Ammon's horn (tissue), 1 donor: ENCODE measurements at regions not wholly inside any gene's neighbourhood (a gene's known extent, or its start where the extent isn't known, plus 50 kb on each side); places are given as distances from the start of the nearest gene placed in this dataset.
"Not testable (repeated sequence)": the region's sequence is repeated elsewhere in the genome, so short reads cannot be mapped to it uniquely, and the experiment has no call there.

ENCODE experiments used
- DNase-seq: peaks from one replicate; pipeline ENCODE4 v3.0.0-alpha.2; 2016; ENCODE audit warnings: low spot score

DNA sequence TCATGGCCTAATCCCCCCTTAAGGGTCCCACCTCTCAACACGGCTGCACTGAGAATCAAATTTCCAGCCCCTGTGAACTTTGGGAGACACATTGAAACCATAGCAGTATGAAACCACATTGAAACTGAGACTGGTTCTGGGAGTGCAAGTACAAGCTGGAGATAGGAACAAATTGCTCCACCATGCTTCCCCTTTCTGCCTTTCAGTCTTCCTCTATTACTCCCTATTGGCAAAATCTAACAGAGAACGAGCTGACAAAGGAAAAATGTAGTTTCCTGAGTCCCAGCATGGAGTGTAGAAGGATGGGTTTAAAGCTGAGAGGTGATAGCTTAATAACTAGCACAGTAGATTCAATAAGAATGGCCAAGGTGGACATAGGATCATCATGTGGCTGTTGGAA, 161.7 kb upstream of the RPL34 start:
- DNase-seq: no peak

DNA sequence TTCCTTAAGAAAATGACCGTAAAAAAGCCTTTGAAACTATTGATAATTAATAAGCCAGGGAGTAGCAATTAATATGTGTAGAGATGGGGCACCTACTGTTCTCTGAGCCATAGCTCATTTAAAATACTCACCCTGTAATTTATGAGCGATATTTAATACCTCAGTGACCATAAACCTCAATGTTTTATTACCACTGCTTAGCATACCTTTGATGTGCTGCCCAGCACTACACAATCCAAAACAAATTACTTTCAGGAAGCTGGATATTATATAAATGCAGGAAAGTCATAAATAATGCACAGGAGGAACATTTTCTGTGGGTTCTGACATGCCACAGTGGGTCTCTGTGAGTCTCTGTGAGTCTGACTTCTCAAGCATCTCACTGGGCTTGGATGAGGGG, 166.1 kb upstream of the RPL34 start:
- DNase-seq: no peak

DNA sequence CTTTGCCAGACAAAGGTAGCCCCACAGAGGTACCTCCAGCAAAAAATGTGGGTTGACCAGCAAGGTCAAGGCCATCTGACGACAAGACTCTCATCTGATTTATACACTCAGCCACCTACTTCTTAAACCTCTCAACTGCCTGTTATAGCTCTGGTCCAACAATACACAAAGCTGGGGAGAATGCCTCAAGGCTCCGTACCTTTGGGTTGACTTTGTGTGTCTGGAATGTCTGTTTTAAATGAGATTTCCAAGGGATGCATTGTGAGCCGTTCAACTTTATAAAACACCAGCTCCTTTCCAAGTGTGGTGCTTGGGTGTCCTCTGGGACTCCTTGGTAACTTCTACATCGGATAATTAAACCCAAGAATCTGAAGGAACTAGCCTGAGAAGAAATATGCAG, 167.0 kb upstream of the RPL34 start:
- DNase-seq: no peak

DNA sequence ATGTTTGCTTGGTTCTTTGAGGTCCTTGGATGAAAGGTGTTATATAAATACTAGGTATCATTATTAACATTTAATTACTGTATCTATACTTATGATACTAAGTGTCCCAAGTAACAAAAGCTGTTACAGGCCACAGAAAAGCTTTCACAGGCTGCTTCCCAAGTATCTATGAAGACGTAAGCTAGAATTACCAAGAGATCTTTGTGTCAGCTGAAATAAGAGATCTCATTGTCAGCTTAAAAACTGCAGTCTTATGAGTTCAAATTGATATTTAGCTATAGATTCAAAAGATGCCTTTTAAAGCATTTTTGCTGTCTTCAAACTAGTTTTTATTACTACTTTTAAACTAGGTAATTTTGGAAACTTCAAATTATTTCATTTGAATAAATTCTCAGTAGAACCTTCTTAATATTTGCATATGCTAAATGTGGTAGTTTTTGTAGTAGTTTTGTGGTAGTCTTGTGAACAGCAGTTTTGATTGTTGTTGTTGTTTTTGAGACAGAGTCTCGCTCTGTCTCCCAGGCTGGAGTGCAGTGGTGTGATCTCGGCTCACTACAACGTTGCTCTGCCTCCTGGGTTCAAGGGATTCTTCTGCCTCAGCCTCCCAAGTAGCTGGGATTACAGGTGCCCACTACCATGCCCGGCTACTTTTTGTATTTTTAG, 170.0 kb upstream of the RPL34 start:
- no peak for DNase-seq

DNA sequence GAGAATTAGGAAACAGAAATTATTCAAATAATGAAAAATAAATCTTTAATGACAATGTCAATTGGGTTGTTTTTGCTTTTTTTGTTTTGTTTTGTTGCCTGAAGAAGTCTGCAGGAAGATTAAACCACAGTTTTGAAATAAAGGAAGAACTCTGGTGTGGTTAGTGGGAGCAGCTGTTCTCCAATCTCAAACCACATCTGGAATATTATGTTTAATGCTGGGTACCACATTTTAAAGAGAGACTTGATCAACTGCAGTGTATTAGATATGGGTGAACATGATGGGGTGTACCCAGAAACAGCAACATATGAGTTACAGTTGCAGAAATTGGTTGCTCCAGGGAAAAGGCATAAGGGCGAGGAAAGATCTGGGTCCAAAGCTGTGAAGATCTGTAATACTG, 171.2 kb upstream of the RPL34 start:
- DNase-seq: no peak

DNA sequence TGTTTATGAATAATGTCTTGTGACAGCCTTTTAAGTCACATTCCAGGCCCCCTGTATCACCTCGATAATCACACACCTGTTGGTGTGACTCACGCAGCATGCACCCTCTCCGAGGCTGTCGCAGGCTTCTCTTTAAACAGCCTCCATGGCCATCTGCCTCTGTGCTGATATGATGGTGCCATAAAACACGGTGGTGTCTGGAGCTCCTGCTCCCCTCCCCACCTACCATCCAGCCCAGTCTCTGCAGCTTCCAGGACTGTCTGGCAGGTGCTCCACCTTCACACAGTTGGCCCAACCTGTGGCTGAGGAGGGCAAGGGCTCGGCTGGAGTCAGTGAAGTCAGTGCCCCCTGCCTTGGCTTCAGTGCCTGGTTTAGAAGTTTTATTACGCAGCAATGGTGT, 173.8 kb upstream of the RPL34 start:
- no peak for DNase-seq

DNA sequence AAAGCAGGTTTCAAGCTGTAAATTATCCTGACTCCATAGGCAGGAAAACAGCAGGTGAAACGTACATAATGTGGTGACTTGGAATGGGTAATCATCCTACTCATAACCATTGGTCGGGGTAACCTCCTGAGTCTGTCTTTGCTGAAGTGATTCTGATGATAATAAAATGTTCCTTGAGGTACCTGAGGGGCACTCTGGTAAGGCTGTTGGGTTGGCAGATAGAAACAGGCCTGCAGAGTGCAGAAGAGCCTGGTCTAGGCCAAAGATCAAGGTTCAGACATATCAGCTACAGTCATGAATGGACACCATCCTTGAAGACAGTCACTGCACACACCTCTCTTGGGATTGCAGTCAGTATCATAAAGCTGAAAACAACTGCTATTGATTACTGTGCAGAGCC, 174.7 kb upstream of the RPL34 start:
- DNase-seq: no peak

DNA sequence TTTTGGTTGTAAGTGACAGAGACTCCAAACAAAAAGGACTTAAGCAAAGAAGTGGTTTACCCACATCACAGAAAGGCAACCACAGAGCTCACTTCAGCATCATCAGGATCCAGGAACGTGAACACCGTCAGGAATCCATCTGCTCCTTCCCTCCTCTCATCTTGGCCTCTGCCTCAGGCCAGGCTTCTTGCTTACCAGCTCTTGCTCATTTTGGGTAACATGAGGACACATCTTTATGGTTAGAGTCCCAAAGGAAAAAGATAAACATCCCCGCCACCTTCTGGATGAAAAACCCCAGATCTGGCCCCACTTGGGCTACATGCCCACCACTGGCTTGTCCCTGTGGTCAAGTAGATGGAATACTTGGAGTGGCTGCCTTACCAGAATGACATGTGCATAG, 176.8 kb upstream of the RPL34 start:
- no peak for DNase-seq

DNA sequence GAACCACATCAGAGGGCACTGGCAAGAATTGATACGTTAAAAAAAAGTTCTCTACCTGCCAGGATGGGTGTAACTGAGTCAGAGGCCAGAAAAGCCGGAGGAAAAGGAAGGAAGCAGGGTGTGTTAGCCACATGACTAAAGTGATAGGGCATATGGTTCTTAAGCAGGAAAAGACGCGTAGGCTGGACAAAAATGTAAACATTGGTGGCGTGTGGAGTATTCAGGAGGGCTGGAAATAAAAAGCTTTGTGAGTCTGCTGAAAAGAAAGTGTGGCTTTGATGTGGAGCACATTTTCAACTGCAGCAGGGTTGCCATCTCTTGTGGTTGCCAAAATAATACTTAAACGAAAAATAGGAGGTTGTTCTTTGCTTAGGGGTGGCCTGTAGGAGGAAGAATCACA, 186.5 kb upstream of the RPL34 start:
- no peak for DNase-seq

DNA sequence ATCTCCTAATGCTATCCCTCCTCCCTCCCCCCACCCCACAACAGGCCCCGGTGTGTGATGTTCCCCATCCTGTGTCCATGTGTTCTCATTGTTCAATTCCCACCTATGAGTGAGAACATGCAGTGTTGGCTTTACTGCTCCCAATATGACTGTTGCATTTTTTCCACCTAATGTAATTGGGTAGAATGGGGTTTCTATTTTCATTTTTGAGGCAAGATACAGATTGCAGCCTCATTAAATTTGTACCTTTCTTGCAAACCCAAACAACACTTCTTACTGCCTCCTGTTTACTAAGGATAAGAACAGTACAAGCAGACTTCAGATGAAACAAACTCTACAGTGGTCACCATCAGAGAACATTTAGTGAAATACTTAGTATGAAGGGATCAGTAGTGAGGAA, 187.0 kb upstream of the RPL34 start:
- DNase-seq: not testable (repeated sequence)

DNA sequence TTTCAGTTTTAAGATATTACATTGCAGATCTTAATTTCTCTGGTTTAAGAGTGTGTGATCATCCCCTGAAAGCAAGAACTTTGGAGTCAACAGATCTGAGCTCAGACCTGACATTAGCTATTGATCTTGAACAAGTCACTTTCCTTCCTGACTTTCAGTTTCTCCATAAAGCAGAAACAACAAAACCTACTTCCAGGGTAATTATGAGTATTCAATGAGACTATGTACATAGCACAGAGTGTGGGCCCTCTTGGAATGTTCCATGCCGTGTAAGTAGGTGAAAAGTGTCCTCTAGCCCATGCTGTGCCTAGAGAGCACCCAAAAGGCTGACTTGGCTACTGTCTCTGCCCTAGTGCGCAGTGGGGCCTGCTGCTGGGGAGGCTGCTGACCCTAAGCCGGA, 188.0 kb upstream of the RPL34 start:
- no peak for DNase-seq

DNA sequence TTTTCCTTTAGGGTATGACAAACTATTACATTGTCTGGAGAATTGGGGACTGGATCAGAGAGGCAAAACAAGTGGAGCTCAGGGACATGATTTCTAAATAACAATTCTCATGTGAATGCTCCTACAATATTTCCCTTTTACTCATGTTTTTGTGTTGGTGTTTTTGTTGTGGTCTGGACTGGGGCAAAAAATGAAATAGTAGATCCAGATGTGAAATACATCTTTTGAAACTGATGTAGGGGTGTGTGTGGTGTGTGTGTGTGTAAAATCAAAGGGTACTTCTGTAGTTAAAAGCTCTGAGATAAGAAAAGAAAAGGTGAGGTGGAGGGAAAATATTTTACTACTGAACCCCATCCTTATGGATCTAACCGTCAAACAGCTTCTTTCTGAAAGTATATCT, 188.4 kb upstream of the RPL34 start:
- no peak for DNase-seq

DNA sequence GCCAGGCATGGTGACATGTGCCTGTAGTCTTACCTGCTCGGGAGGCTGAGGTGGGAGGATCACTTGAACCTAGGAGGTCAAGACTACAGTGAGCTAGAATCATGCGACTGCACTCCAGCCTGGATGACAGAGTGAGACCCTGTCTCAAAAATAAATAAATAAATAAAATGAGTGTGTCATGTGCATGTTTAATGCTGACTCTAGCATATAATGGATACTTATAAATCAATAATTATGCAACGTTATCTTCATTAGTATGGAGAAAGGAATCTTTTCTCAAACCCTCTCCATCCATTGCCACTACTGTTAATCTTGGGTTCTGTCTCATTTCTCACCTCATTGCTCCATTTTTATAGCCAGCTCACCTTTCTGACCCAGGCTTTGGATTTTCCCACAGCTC, 189.5 kb upstream of the RPL34 start:
- DNase-seq: no peak

DNA sequence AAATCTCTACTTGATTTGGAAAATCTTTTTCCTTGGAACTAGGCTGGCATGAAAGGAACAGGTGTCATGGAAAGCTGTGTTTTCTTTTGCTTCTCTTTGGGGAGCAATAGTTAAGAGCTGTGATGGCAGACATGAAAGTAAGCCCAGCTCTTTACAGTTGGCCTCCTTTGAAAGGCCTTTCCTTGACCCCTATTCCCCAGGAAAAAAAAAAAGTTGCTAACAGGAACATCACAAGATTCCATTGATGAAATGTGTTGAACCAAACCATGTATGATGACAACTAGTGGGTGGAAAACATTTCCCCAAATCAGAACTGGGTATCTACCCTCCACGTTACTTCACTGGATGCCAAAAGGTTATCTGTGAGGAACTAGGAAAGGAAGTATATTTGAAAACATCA, 190.7 kb upstream of the RPL34 start:
- DNase-seq: no peak

DNA sequence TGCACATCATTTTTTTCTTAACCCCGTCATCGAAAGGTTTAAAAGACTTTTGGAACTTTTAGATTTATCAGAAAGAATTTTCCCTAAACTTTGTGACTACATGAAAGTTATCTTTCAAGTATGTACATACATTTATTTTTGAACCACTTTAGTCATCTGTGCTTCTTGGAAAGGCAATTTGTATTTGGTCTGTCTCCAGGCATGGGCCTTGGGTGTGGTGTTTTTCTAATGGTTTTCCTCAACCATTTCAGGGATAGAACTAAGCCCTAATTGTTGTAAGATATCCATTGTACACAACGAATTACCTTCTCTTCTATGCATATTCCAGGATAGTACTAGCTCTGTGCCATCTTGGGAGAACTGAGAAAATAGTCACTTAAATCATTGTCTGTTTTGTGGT, 191.5 kb upstream of the RPL34 start:
- DNase-seq: no peak

DNA sequence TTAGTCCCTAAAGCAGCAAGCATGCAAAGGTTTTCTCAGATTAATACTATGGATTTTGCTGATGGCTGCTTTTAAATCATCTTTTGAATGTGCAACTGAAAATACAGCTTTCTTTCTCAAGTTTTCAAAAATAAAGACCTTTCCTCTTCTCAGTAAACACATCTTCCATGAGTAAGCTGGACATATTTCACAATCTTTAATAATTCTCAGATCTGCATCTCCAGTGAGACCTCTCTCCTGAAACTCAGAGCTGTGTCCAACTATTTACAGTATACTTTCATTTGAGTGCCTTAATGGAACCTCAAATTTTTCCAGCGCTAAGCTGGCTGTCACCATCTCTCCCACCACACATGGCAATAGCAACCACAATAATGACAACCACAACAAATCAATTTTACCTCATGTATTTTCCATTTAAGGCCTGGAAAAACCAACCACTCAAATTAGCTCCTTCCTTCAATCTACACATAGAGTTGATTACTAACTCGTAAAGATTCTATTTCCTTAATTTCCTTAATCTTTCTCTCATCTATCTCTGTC, 192.4 kb upstream of the RPL34 start:
- no peak for DNase-seq

DNA sequence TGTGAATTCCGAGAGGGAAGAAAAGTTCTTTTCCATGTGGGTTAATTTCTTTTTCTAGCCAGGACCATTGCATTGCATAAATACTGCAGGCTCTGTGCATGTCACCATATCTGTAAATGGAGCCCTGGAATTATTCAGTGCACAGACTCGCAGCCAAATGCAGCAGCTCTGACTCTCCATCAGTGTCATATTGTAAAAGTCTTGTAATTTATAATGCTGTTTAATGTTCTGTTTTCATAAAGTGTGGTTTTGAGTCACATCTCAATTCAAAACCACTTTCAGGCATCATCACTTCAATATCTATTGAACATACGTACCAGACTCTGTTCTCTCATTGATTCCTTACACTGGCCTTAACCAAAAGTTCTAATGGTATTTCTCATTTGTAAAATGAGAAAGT, 193.9 kb upstream of the RPL34 start:
- DNase-seq: no peak

DNA sequence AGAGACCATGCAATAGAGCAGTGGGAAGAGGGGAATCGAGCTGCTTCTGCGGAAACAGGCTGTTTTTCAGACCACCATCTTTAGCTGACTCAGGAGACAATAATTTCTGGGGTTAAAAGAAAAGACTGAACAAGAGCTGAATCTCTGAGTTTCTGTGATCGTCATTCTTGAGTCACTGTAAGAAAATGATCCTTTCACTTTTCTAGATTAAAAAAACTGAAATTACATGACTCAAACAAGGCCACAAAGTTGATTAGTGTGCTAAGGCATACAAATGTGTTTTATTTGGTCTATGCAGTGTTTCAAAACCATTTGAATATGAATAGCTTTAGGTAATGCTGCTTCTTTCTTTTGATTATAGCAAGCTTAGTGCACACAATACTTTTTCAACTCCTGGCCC, 194.4 kb upstream of the RPL34 start:
- DNase-seq: no peak

DNA sequence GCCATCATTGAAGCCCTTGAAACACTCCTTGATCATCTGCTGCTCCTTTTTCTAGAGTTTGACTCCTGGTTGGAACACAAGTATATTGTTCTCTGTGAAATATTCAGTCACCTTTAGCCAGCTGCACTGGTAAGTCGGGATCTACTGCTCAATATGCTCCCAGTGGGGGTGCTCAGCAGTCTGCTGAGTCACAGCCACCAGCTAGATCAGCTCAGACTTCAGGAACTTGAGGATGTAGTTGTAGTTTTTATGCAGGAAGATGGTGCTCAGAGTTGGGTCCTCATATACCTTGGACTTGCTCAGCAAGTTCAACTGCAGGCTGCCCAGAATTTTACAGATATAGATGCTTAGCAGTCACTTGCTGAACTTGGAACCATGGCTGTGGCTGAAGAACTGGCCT, 202.5 kb upstream of the RPL34 start:
- no peak for DNase-seq

DNA sequence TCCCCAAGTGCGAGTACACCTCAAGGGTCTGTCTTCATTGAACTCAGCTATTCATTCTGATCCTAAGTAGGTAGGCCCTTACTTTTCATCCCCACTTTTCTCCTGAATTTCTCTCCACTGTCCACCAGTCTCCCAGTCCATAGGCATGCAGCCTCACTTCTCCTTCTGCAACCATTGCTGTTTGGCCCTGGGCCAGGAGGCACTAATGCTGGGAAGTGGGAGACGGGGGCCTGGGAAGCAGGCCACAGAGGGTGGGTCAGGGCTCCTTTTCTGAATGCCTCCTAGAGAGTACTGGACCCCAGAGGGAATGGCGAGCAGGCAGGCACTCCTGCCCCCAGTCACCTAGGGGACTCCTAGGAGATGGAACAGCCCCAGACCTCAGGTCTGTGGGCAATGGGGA, 203.5 kb upstream of the RPL34 start:
- DNase-seq: no peak

DNA sequence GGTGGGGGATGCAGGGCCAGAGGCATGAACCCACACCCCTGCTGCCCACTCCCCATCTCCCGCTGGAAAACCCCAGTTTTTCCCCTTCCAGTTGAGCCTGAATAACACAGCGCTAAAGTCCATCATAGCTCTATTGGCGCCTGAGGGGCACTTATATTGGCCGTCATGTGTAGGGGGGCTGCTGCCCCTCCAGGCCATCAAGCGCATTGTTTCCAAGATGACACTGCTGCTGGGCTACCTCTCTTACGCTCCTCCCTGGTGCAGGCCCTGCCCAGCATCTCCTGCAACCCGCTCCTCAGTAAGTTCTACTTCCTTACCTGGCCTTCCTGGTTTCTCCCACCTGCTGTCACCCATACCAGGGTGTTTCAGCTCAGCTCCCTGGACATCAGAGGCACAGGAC, 205.0 kb upstream of the RPL34 start:
- DNase-seq: no peak

DNA sequence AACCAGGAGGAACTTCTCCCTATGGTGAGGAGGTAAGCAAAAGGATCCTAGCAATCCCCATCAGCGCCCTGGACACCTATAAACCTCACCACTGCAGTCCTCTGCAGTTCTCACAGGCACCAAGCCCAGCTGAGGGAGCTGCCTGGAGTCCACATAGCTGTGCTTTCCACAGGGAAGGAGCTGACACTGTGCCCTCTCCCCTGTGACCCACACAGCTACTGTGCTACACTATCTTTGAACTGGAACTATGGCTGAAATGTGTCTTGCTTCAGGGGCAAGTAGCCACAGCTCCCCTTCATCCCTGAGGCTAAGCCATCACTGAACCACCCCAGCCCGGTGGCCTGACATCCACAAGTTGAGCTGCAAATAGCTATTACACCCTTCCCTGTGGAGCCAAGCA, 208.5 kb upstream of the RPL34 start:
- DNase-seq: no peak

DNA sequence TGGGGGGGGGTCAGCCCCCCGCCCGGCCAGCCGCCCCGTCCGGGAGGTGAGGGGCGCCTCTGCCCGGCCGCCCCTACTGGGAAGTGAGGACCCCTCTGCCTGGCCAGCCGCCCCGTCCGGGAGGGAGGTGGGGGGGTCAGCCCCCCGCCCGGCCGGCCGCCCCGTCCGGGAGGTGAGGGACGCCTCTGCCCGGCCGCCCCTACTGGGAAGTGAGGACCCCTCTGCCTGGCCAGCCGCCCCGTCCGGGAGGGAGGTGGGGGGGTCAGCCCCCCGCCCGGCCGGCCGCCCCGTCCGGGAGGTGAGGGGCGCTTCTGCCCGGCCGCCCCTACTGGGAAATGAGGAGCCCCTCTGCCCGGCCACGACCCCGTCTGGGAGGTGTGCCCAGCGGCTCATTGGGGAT, 210.7 kb upstream of the RPL34 start:
- DNase-seq: not testable (repeated sequence)

DNA sequence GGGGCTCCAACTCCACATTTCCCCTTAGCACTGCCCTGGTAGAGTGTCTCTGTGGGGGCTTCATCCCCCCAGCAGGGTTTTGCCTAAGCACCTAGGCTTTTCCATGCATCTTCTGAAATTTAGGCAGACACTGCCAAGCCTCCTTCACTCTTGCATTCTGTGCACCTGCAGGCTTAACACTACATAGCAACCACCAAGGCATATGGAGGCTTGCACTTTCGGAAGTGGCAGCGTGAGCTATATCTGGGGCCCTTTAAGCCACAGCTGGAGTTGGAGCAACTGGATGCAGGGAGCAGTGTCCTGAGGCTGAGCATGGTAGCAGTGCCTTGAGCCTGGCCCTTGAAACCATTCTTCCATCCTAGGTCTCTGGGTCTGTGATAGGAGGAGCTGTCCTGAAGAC, 214.8 kb upstream of the RPL34 start:
- DNase-seq: no peak

DNA sequence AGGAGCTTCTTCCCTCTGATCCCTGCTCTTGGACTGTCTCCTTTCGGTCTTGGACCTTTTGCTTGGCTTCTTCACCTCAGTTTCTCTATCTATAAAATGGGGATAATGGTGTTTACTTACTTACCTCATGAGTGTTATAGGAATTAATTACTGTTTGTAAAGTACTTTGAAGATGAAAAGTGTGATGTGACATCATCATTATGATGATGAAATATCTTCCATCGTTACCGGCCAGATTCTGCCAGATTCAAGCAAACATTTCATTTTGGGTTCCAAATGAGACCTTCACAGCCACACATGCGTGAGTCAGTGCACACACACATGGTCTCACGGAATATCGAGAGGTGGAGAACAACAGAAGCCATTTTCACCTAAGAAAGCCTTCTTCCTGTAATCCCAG, 220.1 kb upstream of the RPL34 start:
- DNase-seq: no peak
